Mesothelial cell of epicardium (in vitro differentiated cells): ENCODE measurements at regions not wholly inside any gene's neighbourhood (a gene's known extent, or its start where the extent isn't known, plus 50 kb on each side); places are given as distances from the start of the nearest gene placed in this dataset.

Experiments used
- DNase-seq, 2 experiments: peaks; one replicate each; pipeline ENCODE4 v3.0.0; 2021; ENCODE audit warnings: low spot score in 2 of 2; ENCODE audit not compliant: unreplicated experiment in 2 of 2
- H3K27ac Mint-ChIP-seq: 2 replicates; pipeline ENCODE4 v1.8.0; 2021; ENCODE audit warnings: mixed read lengths
- H3K27me3 Mint-ChIP-seq: 2 replicates; pipeline ENCODE4 v1.8.0; 2021; ENCODE audit warnings: low read depth, mixed read lengths
- H3K36me3 Mint-ChIP-seq: 2 replicates; pipeline ENCODE4 v1.8.0; 2021; ENCODE audit warnings: mixed read lengths
- H3K4me1 Mint-ChIP-seq: 2 replicates; pipeline ENCODE4 v1.8.0; 2021; ENCODE audit warnings: mixed read lengths
- H3K4me3 Mint-ChIP-seq: 2 replicates; pipeline ENCODE4 v1.8.0; 2021; ENCODE audit warnings: mild to moderate bottlenecking, moderate library complexity, mixed read lengths
- H3K9me3 Mint-ChIP-seq: 2 replicates; pipeline ENCODE4 v1.8.0; 2021; ENCODE audit warnings: mixed read lengths
- TF ChIP-seq, protein P1 (sequence below): fragments of 200-600 bp; sonication (generic); IDR thresholded peaks from one replicate; pipeline ENCODE4 v1.5.0; 2021; ENCODE audit warnings: antibody characterized with exemption; ENCODE audit not compliant: unreplicated experiment

DNA sequence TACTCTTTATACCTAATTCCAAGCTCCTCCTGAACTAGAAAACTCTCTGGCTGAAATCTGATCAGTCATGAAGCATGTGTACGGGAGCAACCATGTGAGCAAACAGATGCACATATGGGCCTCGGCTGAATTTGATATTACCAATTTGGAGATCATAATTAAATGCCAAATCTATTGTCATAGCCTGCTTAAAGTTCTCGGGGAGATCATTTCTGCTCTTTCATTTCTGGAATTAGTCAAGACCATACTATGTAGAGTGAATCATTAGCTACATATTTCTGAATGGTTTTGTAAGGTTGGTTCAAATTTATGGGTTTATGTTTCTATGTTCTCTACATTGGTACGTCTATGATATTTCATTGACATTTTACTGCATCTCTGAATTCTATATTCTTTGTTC is 205.5 kb downstream of the UBE2E3 start:
- Mint-ChIP-seq H3K4me3 (no peak overlapping the region), H3K27ac (no peak overlapping the region), H3K9me3 (no peaks in the 10 kb centered on the region), H3K36me3 (no peaks in the 10 kb centered on the region), H3K27me3 (no peaks in the 10 kb centered on the region), H3K4me1 (no peaks in the 10 kb centered on the region)
- TF ChIP-seq, protein P1, sequence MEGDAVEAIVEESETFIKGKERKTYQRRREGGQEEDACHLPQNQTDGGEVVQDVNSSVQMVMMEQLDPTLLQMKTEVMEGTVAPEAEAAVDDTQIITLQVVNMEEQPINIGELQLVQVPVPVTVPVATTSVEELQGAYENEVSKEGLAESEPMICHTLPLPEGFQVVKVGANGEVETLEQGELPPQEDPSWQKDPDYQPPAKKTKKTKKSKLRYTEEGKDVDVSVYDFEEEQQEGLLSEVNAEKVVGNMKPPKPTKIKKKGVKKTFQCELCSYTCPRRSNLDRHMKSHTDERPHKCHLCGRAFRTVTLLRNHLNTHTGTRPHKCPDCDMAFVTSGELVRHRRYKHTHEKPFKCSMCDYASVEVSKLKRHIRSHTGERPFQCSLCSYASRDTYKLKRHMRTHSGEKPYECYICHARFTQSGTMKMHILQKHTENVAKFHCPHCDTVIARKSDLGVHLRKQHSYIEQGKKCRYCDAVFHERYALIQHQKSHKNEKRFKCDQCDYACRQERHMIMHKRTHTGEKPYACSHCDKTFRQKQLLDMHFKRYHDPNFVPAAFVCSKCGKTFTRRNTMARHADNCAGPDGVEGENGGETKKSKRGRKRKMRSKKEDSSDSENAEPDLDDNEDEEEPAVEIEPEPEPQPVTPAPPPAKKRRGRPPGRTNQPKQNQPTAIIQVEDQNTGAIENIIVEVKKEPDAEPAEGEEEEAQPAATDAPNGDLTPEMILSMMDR = no peak
- DNase-seq = no peak

DNA sequence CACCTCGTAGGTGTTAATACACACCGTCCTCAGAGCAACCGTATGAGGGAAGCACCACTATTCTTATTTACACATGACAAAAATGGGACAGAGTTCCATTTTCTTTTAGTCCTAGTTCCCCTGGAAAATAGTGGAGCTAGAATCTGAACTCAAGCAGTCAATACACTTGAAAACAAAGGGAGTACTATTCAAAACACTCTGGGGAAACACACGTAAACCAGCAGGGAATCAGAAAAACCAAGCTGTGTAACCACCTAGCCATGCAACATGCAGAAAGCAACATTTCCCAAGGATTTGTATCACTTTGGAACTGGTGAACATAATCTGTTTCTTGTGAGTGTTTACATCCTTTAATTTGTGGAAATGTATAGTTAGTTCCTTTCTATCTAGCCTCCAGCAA is 208.2 kb downstream of the UBE2E3 start:
- Mint-ChIP-seq H3K9me3 (no peaks in the 10 kb centered on the region), H3K27me3 (peaks cover 2% of the 10 kb centered on the region), H3K4me3 (no peak overlapping the region), H3K4me1 (no peaks in the 10 kb centered on the region), H3K36me3 (no peaks in the 10 kb centered on the region), H3K27ac (no peak overlapping the region)
- TF ChIP-seq, protein P1 = no peak
- no peak for DNase-seq

DNA sequence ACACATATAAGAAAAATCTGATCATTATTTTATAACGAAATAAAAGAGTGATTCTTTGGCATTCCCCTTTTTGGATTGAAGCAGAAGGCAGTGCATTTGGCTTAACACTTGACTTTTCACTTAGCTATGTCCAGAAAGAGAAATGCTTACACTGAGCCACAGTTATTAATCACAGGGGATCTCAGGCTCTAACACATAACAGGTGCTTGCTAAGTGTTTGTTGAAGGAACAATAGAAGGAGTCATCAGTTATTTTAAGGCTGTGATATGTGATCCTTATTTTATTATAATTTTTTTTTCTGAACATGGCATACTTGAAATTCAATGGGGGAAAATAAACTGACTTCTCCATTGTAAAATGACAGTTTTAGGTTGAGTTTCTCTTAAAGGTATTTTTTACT is 209.5 kb downstream of the UBE2E3 start:
- Mint-ChIP-seq H3K27ac (no peak overlapping the region), H3K4me3 (no peak overlapping the region), H3K27me3 (peaks cover 4% of the 10 kb centered on the region), H3K9me3 (no peaks in the 10 kb centered on the region), H3K36me3 (no peaks in the 10 kb centered on the region), H3K4me1 (no peaks in the 10 kb centered on the region)
- TF ChIP-seq, protein P1 = no peak
- DNase-seq = no peak

DNA sequence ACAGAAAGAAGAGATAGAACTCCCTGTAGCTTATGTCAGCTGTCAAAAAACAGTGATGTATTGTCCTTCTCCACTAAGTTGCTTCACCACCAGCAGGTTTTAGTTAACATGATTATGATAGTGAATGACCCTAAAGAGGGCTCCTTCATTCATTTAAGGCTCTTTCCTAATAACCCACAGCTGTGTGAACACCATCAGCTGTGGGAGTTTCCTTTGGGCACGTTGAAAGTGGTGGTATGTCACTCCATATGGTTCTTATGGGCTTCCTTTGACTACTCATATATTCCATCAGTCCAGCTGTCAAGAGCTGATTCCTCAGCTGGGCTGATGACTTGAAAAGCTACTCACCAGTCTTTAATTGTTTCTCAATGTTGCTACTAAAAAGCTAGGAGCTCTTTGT is 210.3 kb downstream of the UBE2E3 start:
- DNase-seq = no peak
- Mint-ChIP-seq H3K27ac (no peak overlapping the region), H3K4me1 (no peaks in the 10 kb centered on the region), H3K27me3 (peaks cover 4% of the 10 kb centered on the region), H3K36me3 (no peaks in the 10 kb centered on the region), H3K9me3 (no peaks in the 10 kb centered on the region), H3K4me3 (no peak overlapping the region)
- TF ChIP-seq, protein P1 = no peak

DNA sequence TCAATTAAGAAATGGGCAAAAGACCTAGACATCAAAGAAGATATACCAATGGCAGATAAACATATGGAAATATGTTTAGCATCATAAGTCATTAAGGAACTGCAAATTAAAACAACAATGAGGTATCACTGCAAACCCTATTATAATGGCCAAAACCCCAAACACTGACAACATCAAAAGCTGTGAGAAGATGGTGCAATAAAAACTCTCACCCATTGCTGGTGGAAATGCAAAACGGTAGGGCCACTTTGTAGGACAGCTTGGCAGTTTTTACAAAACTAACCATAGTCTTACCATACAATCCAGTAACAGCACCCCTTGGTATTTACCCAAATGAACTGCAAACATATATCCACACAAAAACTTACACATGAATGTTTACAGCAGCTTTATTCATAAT is 213.1 kb downstream of the UBE2E3 start:
- TF ChIP-seq, protein P1 = no peak
- Mint-ChIP-seq H3K9me3 (no peaks in the 10 kb centered on the region), H3K36me3 (no peaks in the 10 kb centered on the region), H3K27ac (no peak overlapping the region), H3K4me1 (no peaks in the 10 kb centered on the region), H3K27me3 (peaks cover 4% of the 10 kb centered on the region), H3K4me3 (no peak overlapping the region)
- DNase-seq = no peak

DNA sequence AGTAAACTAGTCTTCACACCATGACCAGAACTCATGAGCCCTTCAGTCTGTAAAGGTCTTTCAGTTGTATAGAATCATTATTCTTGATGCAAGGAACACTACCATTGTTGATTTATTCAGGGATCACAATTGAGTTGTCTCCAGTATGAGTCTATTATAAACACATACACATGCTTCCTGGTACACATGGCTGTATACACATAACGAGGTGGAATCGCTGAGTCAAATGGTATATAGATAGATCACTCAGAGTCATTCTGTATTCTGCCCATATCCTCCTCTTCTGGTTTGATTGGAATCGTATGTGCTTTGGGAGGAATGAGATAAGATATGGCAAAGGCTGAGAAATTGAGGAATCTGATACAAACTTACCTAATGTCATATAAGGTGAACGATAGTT is 216.0 kb downstream of the UBE2E3 start:
- H3K4me1 Mint-ChIP-seq = no peaks in the 10 kb centered on the region
- peaks cover 4% of the 10 kb centered on the region for H3K27me3 Mint-ChIP-seq
- DNase-seq = no peak
- TF ChIP-seq, protein P1 = no peak
- no peaks in the 10 kb centered on the region for H3K36me3 Mint-ChIP-seq
- no peak overlapping the region for H3K4me3 Mint-ChIP-seq
- H3K9me3 Mint-ChIP-seq = no peaks in the 10 kb centered on the region
- no peak overlapping the region for H3K27ac Mint-ChIP-seq
